ENCODE measurements at regions not wholly inside any gene's neighbourhood (a gene's known extent, or its start where the extent isn't known, plus 50 kb on each side); places are given as distances from the start of the nearest gene placed in this dataset.
"Not testable (repeated sequence)": the region's sequence is repeated elsewhere in the genome, so short reads cannot be mapped to it uniquely, and the experiment has no call there.

- H3K36me3 ChIP-seq (ENCODE audit: control insufficient read depth in 2 of 2, insufficient read depth in 2 of 2, low read length in 1 of 2); H3K27ac ChIP-seq (ENCODE audit: low read depth in 1 of 2, low read length in 1 of 2); H3K4me1 ChIP-seq (ENCODE audit: control insufficient read depth in 2 of 2, insufficient read depth in 2 of 2, low read length in 2 of 2); H3K27me3 ChIP-seq (ENCODE audit: control insufficient read depth in 2 of 2, insufficient read depth in 1 of 2, low read length in 1 of 2); DNase-seq (ENCODE audit: low read depth in 6 of 9, low spot score in 9 of 9); H3K9me3 ChIP-seq (ENCODE audit: control insufficient read depth in 2 of 2, insufficient read depth in 1 of 2, low read length in 1 of 2); H3K4me3 ChIP-seq (ENCODE audit: low read length in 2 of 2): not testable (repeated sequence)
- 97% methylated on average over 5 of the region's 5 CpGs for WGBS
Observed at GRCh38 chr9:94387338-94388010, 59.0 kb upstream of the NUTM2F start.

GRCh38 chr9:94388011-94388406, 59.6 kb upstream of the NUTM2F start:
- not testable (repeated sequence) for H3K4me1 ChIP-seq (ENCODE audit: control insufficient read depth in 2 of 2, insufficient read depth in 2 of 2, low read length in 2 of 2); DNase-seq (ENCODE audit: low read depth in 6 of 9, low spot score in 9 of 9); H3K4me3 ChIP-seq (ENCODE audit: low read length in 2 of 2); H3K27ac ChIP-seq (ENCODE audit: low read depth in 1 of 2, low read length in 1 of 2); H3K36me3 ChIP-seq (ENCODE audit: control insufficient read depth in 2 of 2, insufficient read depth in 2 of 2, low read length in 1 of 2); H3K27me3 ChIP-seq (ENCODE audit: control insufficient read depth in 2 of 2, insufficient read depth in 1 of 2, low read length in 1 of 2); H3K9me3 ChIP-seq (ENCODE audit: control insufficient read depth in 2 of 2, insufficient read depth in 1 of 2, low read length in 1 of 2)
- 98% methylated on average over 2 of the region's 2 CpGs for WGBS

- not testable (repeated sequence) for H3K27me3 ChIP-seq (ENCODE audit: control insufficient read depth in 2 of 2, insufficient read depth in 1 of 2, low read length in 1 of 2); H3K4me1 ChIP-seq (ENCODE audit: control insufficient read depth in 2 of 2, insufficient read depth in 2 of 2, low read length in 2 of 2); H3K36me3 ChIP-seq (ENCODE audit: control insufficient read depth in 2 of 2, insufficient read depth in 2 of 2, low read length in 1 of 2); H3K27ac ChIP-seq (ENCODE audit: low read depth in 1 of 2, low read length in 1 of 2); DNase-seq (ENCODE audit: low read depth in 6 of 9, low spot score in 9 of 9); H3K9me3 ChIP-seq (ENCODE audit: control insufficient read depth in 2 of 2, insufficient read depth in 1 of 2, low read length in 1 of 2); H3K4me3 ChIP-seq (ENCODE audit: low read length in 2 of 2)
- 93% methylated on average over 4 of the region's 5 CpGs for WGBS
Observed at GRCh38 chr9:94390425-94391098, 62.1 kb upstream of the NUTM2F start.

GRCh38 chr9:94392971-94393624, 64.7 kb upstream of the NUTM2F start:
- H3K4me1 ChIP-seq (ENCODE audit: control insufficient read depth in 2 of 2, insufficient read depth in 2 of 2, low read length in 2 of 2); H3K9me3 ChIP-seq (ENCODE audit: control insufficient read depth in 2 of 2, insufficient read depth in 1 of 2, low read length in 1 of 2); H3K4me3 ChIP-seq (ENCODE audit: low read length in 2 of 2); H3K36me3 ChIP-seq (ENCODE audit: control insufficient read depth in 2 of 2, insufficient read depth in 2 of 2, low read length in 1 of 2); H3K27ac ChIP-seq (ENCODE audit: low read depth in 1 of 2, low read length in 1 of 2); DNase-seq (ENCODE audit: low read depth in 6 of 9, low spot score in 9 of 9); H3K27me3 ChIP-seq (ENCODE audit: control insufficient read depth in 2 of 2, insufficient read depth in 1 of 2, low read length in 1 of 2): not testable (repeated sequence)
- WGBS: no CpG with 5 or more reads among the region's 2 CpGs

- not testable (repeated sequence) for H3K27ac ChIP-seq (ENCODE audit: low read depth in 1 of 2, low read length in 1 of 2); H3K27me3 ChIP-seq (ENCODE audit: control insufficient read depth in 2 of 2, insufficient read depth in 1 of 2, low read length in 1 of 2); H3K4me1 ChIP-seq (ENCODE audit: control insufficient read depth in 2 of 2, insufficient read depth in 2 of 2, low read length in 2 of 2); H3K9me3 ChIP-seq (ENCODE audit: control insufficient read depth in 2 of 2, insufficient read depth in 1 of 2, low read length in 1 of 2); H3K36me3 ChIP-seq (ENCODE audit: control insufficient read depth in 2 of 2, insufficient read depth in 2 of 2, low read length in 1 of 2); H3K4me3 ChIP-seq (ENCODE audit: low read length in 2 of 2); DNase-seq (ENCODE audit: low read depth in 6 of 9, low spot score in 9 of 9)
- 94% methylated on average over 3 of the region's 3 CpGs for WGBS
Observed at GRCh38 chr9:94397766-94398379, 69.4 kb upstream of the NUTM2F start.

- not testable (repeated sequence) for H3K27ac ChIP-seq (ENCODE audit: low read depth in 1 of 2, low read length in 1 of 2); H3K27me3 ChIP-seq (ENCODE audit: control insufficient read depth in 2 of 2, insufficient read depth in 1 of 2, low read length in 1 of 2); H3K4me1 ChIP-seq (ENCODE audit: control insufficient read depth in 2 of 2, insufficient read depth in 2 of 2, low read length in 2 of 2); H3K4me3 ChIP-seq (ENCODE audit: low read length in 2 of 2); H3K9me3 ChIP-seq (ENCODE audit: control insufficient read depth in 2 of 2, insufficient read depth in 1 of 2, low read length in 1 of 2); DNase-seq (ENCODE audit: low read depth in 6 of 9, low spot score in 9 of 9); H3K36me3 ChIP-seq (ENCODE audit: control insufficient read depth in 2 of 2, insufficient read depth in 2 of 2, low read length in 1 of 2)
- 98% methylated on average over 4 of the region's 4 CpGs for WGBS
Observed at GRCh38 chr9:94400461-94400860, 72.0 kb upstream of the NUTM2F start.

- H3K27me3 ChIP-seq (ENCODE audit: control insufficient read depth in 2 of 2, insufficient read depth in 1 of 2, low read length in 1 of 2); H3K4me3 ChIP-seq (ENCODE audit: low read length in 2 of 2); H3K4me1 ChIP-seq (ENCODE audit: control insufficient read depth in 2 of 2, insufficient read depth in 2 of 2, low read length in 2 of 2); H3K9me3 ChIP-seq (ENCODE audit: control insufficient read depth in 2 of 2, insufficient read depth in 1 of 2, low read length in 1 of 2); H3K36me3 ChIP-seq (ENCODE audit: control insufficient read depth in 2 of 2, insufficient read depth in 2 of 2, low read length in 1 of 2); DNase-seq (ENCODE audit: low read depth in 6 of 9, low spot score in 9 of 9); H3K27ac ChIP-seq (ENCODE audit: low read depth in 1 of 2, low read length in 1 of 2): not testable (repeated sequence)
- 98% methylated on average over 1 of the region's 1 CpG for WGBS
Observed at GRCh38 chr9:94402795-94403194, 74.4 kb upstream of the NUTM2F start.

GRCh38 chr9:94403571-94403970, 75.1 kb upstream of the NUTM2F start:
- DNase-seq (ENCODE audit: low read depth in 6 of 9, low spot score in 9 of 9); H3K27me3 ChIP-seq (ENCODE audit: control insufficient read depth in 2 of 2, insufficient read depth in 1 of 2, low read length in 1 of 2); H3K4me3 ChIP-seq (ENCODE audit: low read length in 2 of 2); H3K9me3 ChIP-seq (ENCODE audit: control insufficient read depth in 2 of 2, insufficient read depth in 1 of 2, low read length in 1 of 2); H3K27ac ChIP-seq (ENCODE audit: low read depth in 1 of 2, low read length in 1 of 2); H3K36me3 ChIP-seq (ENCODE audit: control insufficient read depth in 2 of 2, insufficient read depth in 2 of 2, low read length in 1 of 2); H3K4me1 ChIP-seq (ENCODE audit: control insufficient read depth in 2 of 2, insufficient read depth in 2 of 2, low read length in 2 of 2): not testable (repeated sequence)
- WGBS: 97% methylated on average over 3 of the region's 3 CpGs

GRCh38 chr9:94413665-94414064, 85.2 kb upstream of the NUTM2F start:
- 52% methylated on average over 2 of the region's 2 CpGs for WGBS
- not testable (repeated sequence) for H3K4me1 ChIP-seq (ENCODE audit: control insufficient read depth in 2 of 2, insufficient read depth in 2 of 2, low read length in 2 of 2); H3K36me3 ChIP-seq (ENCODE audit: control insufficient read depth in 2 of 2, insufficient read depth in 2 of 2, low read length in 1 of 2); H3K9me3 ChIP-seq (ENCODE audit: control insufficient read depth in 2 of 2, insufficient read depth in 1 of 2, low read length in 1 of 2); H3K27ac ChIP-seq (ENCODE audit: low read depth in 1 of 2, low read length in 1 of 2); H3K27me3 ChIP-seq (ENCODE audit: control insufficient read depth in 2 of 2, insufficient read depth in 1 of 2, low read length in 1 of 2); H3K4me3 ChIP-seq (ENCODE audit: low read length in 2 of 2)
- peak in 2 of 9 donors; percentile 2 to 21 for DNase-seq (ENCODE audit: low read depth in 6 of 9, low spot score in 9 of 9)
